IMR-90 (cell line): ENCODE measurements at regions not wholly inside any gene's neighbourhood (a gene's known extent, or its start where the extent isn't known, plus 50 kb on each side); places are given as distances from the start of the nearest gene placed in this dataset.
"Not testable (repeated sequence)": the region's sequence is repeated elsewhere in the genome, so short reads cannot be mapped to it uniquely, and the experiment has no call there.

Experiments
- ATAC-seq: fragments of 200-7000 bp; cut with Tn5 transposase; 2 replicates; pipeline ENCODE4 v1.9.1; 2020; ENCODE audit warnings: low read depth, mild to moderate bottlenecking, moderate library complexity
- BruUV-seq: library from RNA; stranded (reverse); fragments of 400-500 nt; replicated peaks from 2 replicates; lab custom pipeline; 2021; lab: Mats Ljungman, UMichigan
- CTCF ChIA-PET: fragments of 300-600 bp; formaldehyde crosslinking; extraction: SDS; loops from one replicate; lab custom pipeline; 2021; ENCODE audit warnings: antibody characterized with exemption; lab: Yijun Ruan, JAX
- POLR2A ChIA-PET: fragments of 300-600 bp; sonication (Branson Sonifier 250); formaldehyde crosslinking; loops from one replicate; lab custom pipeline; 2022; ENCODE audit warnings: antibody characterized with exemption; ENCODE audit not compliant: unreplicated experiment; lab: Charles Lee
- DNase-seq: peaks from one replicate; pipeline ENCODE4 v3.0.0; 2013
- H2AFZ ChIP-seq: replicated peaks from 2 replicates; pipeline ENCODE3; 2013; ENCODE audit warnings: low read length, mild to moderate bottlenecking; ENCODE audit not compliant: poor library complexity
- H2AK5ac ChIP-seq: 2 replicates; pipeline ENCODE4 v1.6.1; 2013; ENCODE audit warnings: low read depth, low read length, inconsistent platforms
- H2AK9ac ChIP-seq: replicated peaks from 2 replicates; pipeline ENCODE3; 2013; ENCODE audit warnings: mild to moderate bottlenecking, low read depth, low read length, moderate library complexity; ENCODE audit not compliant: poor library complexity
- H2BK120ac ChIP-seq: 2 replicates; pipeline ENCODE4 v1.6.1; 2013; ENCODE audit warnings: low read depth, low read length, inconsistent platforms
- H2BK15ac ChIP-seq: 3 replicates; pipeline ENCODE4 v1.6.1; 2013; ENCODE audit warnings: low read depth, low read length, inconsistent platforms
- H2BK20ac ChIP-seq: 2 replicates; pipeline ENCODE4 v1.6.1; 2013; ENCODE audit warnings: low read depth, mild to moderate bottlenecking, inconsistent platforms, low read length, moderate library complexity
- H2BK5ac ChIP-seq: 2 replicates; pipeline ENCODE4 v1.6.1; 2013; ENCODE audit warnings: mild to moderate bottlenecking, low read depth, low read length, inconsistent platforms; ENCODE audit not compliant: poor library complexity, severe bottlenecking
- H3K14ac ChIP-seq: replicated peaks from 2 replicates; pipeline ENCODE4 v1.6.1; 2013; ENCODE audit warnings: low read depth, low read length, inconsistent platforms
- H3K18ac ChIP-seq: 2 replicates; pipeline ENCODE4 v1.6.1; 2013; ENCODE audit warnings: low read depth, low read length, control low read depth
- H3K23ac ChIP-seq: 2 replicates; pipeline ENCODE4 v1.6.1; 2013; ENCODE audit warnings: low read depth, low read length, inconsistent platforms
- H3K27ac ChIP-seq: 2 replicates; pipeline ENCODE4 v1.5.1; 2013; ENCODE audit warnings: mild to moderate bottlenecking, control low read depth, low read length; ENCODE audit not compliant: insufficient read depth
- H3K27me3 ChIP-seq: 2 replicates; pipeline ENCODE4 v1.6.1; 2013; ENCODE audit warnings: low read length; ENCODE audit not compliant: control insufficient read depth, insufficient read depth
- H3K36me3 ChIP-seq: 2 replicates; pipeline ENCODE4 v1.6.1; 2013; ENCODE audit warnings: low read length, mixed read lengths; ENCODE audit not compliant: control insufficient read depth, insufficient read depth
- H3K4ac ChIP-seq: 2 replicates; pipeline ENCODE4 v1.6.1; 2013; ENCODE audit warnings: low read depth, low read length, inconsistent platforms
- H3K4me1 ChIP-seq: 2 replicates; pipeline ENCODE4 v1.6.1; 2013; ENCODE audit warnings: low read length, mixed read lengths; ENCODE audit not compliant: control insufficient read depth, insufficient read depth
- H3K4me2 ChIP-seq: 2 replicates; pipeline ENCODE4 v1.6.1; 2013; ENCODE audit warnings: low read depth, mild to moderate bottlenecking, control low read depth, low read length, moderate library complexity
- H3K4me3 ChIP-seq: 2 replicates; pipeline ENCODE4 v1.5.1; 2013; ENCODE audit warnings: low read depth, mild to moderate bottlenecking, control low read depth, low read length, moderate library complexity; ENCODE audit not compliant: insufficient read depth
- H3K56ac ChIP-seq: 2 replicates; pipeline ENCODE4 v1.6.1; 2013; ENCODE audit warnings: low read length, inconsistent platforms; ENCODE audit not compliant: insufficient read depth; ENCODE audit errors: extremely low read depth
- H3K79me1 ChIP-seq, 2 experiments: 2 replicates each; pipeline ENCODE4 v1.6.1; 2013; ENCODE audit warnings: low read length in 2 of 2, inconsistent platforms in 1 of 2, low read depth in 1 of 2
- H3K9ac ChIP-seq: 2 replicates; pipeline ENCODE4 v1.6.1; 2013; ENCODE audit warnings: low read depth, low read length, control low read depth
- H3K9me1 ChIP-seq: 2 replicates; pipeline ENCODE4 v1.6.1; 2013; ENCODE audit warnings: low read length, inconsistent platforms; ENCODE audit not compliant: insufficient read depth
- H3K9me3 ChIP-seq: 2 replicates; pipeline ENCODE4 v1.6.1; 2013; ENCODE audit warnings: low read length; ENCODE audit not compliant: control insufficient read depth, insufficient read depth
- H4K20me1 ChIP-seq: 2 replicates; pipeline ENCODE4 v1.6.1; 2013; ENCODE audit warnings: low read length, inconsistent platforms; ENCODE audit not compliant: insufficient read depth
- H4K5ac ChIP-seq: 2 replicates; pipeline ENCODE4 v1.6.1; 2013; ENCODE audit warnings: mild to moderate bottlenecking, low read depth, low read length, control low read depth
- H4K8ac ChIP-seq, 2 experiments: 2 replicates each; pipeline ENCODE4 v1.6.1; 2013; ENCODE audit warnings: low read depth in 2 of 2, low read length in 2 of 2, control low read depth in 1 of 2, inconsistent platforms in 1 of 2
- H4K91ac ChIP-seq: 2 replicates; pipeline ENCODE4 v1.6.1; 2013; ENCODE audit warnings: low read depth, low read length, inconsistent platforms; ENCODE audit not compliant: insufficient read depth
- WGBS, 2 experiments: methylation state at CpG; one replicate each; pipeline versions ENCODE4 v1.1.5 to v1.1.7; 2013; ENCODE audit warnings: missing lambda C conversion rate in 2 of 2; ENCODE audit not compliant: insufficient read length in 1 of 2; ENCODE audit errors: extremely low coverage in 2 of 2; 5-methylcytosine and 5-hydroxymethylcytosine counted together
- dilution Hi-C: fragments of 300-500 bp; cut with HindIII; formaldehyde crosslinking; loops from one replicate; pipeline ENCODE4 v1.14.3; 2018; ENCODE audit warnings: low sequenced_read_pairs; ENCODE audit not compliant: unreplicated experiment
- in situ Hi-C: fragments of 300-500 bp; cut with MboI; formaldehyde crosslinking; loops from 3 replicates; pipeline ENCODE4 v1.14.3; 2019; ENCODE audit warnings: low sequenced_read_pairs, inconsistent platforms, mixed read lengths
- intact Hi-C: fragments of 100-400 bp; cut with micrococcal nuclease; formaldehyde crosslinking; loops from 2 replicates; pipeline ENCODE4 v1.10.0; 2022

DNA sequence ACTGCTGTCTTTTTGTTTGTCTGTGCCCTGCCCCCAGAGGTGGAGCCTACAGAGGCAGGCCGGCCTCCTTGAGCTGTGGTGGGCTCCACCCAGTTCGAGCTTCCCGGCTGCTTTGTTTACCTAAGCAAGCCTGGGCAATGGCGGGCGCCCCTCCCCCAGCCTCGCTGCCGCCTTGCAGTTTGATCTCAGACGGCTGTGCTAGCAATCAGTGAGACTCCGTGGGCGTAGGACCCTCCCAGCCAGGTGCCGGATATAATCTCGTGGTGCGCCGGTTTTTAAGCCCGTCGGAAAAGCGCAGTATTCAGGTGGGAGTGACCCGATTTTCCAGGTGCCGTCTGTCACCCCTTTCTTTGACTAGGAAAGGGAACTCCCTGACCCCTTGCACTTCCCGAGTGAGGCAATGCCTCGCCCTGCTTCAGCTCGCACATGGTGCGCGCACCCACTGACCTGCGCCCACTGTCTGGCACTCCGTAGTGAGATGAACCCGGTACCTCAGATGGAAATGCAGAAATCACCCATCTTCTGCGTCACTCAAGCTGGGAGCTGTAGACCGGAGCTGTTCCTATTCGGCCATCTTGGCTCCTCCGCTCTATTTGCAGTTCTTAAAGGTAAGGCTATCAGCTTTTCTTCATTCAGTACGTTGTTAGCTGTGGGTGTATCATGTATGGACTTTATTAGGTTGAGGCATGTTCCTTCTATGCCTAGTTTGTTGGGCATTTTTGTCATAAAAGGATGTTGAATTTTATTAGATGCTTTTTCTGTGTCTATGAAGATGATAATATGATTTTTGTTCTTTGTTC is 178.3 kb downstream of the CDCA7 start:
- H3K23ac ChIP-seq, H3K9ac ChIP-seq, intact Hi-C loops, H4K91ac ChIP-seq, H3K18ac ChIP-seq, in situ Hi-C loops, CTCF ChIA-PET, dilution Hi-C loops, H3K4me1 ChIP-seq, H4K8ac ChIP-seq, H2BK120ac ChIP-seq, H3K4me3 ChIP-seq, H2AK5ac ChIP-seq, POLR2A ChIA-PET, BruUV-seq, H2BK15ac ChIP-seq, H3K79me1 ChIP-seq, H3K4me2 ChIP-seq, H4K20me1 ChIP-seq, H2BK5ac ChIP-seq, H2BK20ac ChIP-seq, H3K9me1 ChIP-seq, H3K27ac ChIP-seq, H3K56ac ChIP-seq, H3K14ac ChIP-seq, DNase-seq, H3K4ac ChIP-seq, H3K9me3 ChIP-seq, H4K5ac ChIP-seq, H3K36me3 ChIP-seq, ATAC-seq, H2AK9ac ChIP-seq, H2AFZ ChIP-seq: not testable (repeated sequence)
- peaks cover 12% of the 10 kb centered on the region for H3K27me3 ChIP-seq
- 68% methylated on average over 5 of the region's 32 CpGs; no CpG with 5 or more reads in 1 of the 2 experiments for WGBS, 2 experiments
